OCI-LY7 (cell line): ENCODE measurements at regions not wholly inside any gene's neighbourhood (a gene's known extent, or its start where the extent isn't known, plus 50 kb on each side); places are given as distances from the start of the nearest gene placed in this dataset.
"Not testable (repeated sequence)": the region's sequence is repeated elsewhere in the genome, so short reads cannot be mapped to it uniquely, and the experiment has no call there.

Source experiments
- BruUV-seq: library from RNA; stranded (reverse); fragments of 400-500 nt; replicated peaks from 2 replicates; lab custom pipeline; 2021; lab: Mats Ljungman, UMichigan
- CTCF ChIA-PET: fragments of 300-600 bp; sonication (Branson Sonifier 250); formaldehyde crosslinking; loops from one replicate; lab custom pipeline; 2022; ENCODE audit warnings: antibody characterized with exemption; ENCODE audit not compliant: unreplicated experiment; lab: Charles Lee
- POLR2A ChIA-PET: fragments of 300-600 bp; sonication (Branson Sonifier 250); formaldehyde crosslinking; loops from one replicate; lab custom pipeline; 2022; ENCODE audit warnings: antibody characterized with exemption; lab: Charles Lee
- DNase-seq: peaks from one replicate; pipeline ENCODE4 v3.0.0-alpha.2; 2015; ENCODE audit warnings: low spot score
- H2AFZ ChIP-seq: fragments of 200-600 bp; sonication (generic), shearing (Covaris generic); 2 replicates; pipeline ENCODE4 v1.6.1; 2014; ENCODE audit warnings: mild to moderate bottlenecking, antibody characterized with exemption, low read length, moderate library complexity
- H3K27ac ChIP-seq: fragments of 200-600 bp; sonication (generic); 2 replicates; pipeline ENCODE4 v1.5.1; 2014; ENCODE audit warnings: mixed run types, low read depth, mild to moderate bottlenecking, moderate library complexity, low read length, inconsistent platforms; ENCODE audit not compliant: poor library complexity, severe bottlenecking
- H3K36me3 ChIP-seq: fragments of 200-600 bp; sonication (generic); 2 replicates; pipeline ENCODE4 v1.6.1; 2014; ENCODE audit warnings: mild to moderate bottlenecking, antibody characterized with exemption, low read length, moderate library complexity, mixed read lengths; ENCODE audit not compliant: insufficient read depth
- H3K4me1 ChIP-seq: fragments of 200-600 bp; sonication (generic); 2 replicates; pipeline ENCODE4 v1.5.1; 2014; ENCODE audit warnings: mild to moderate bottlenecking, low read length; ENCODE audit not compliant: insufficient read depth, poor library complexity, severe bottlenecking
- H3K4me2 ChIP-seq: fragments of 200-600 bp; sonication (generic); 2 replicates; pipeline ENCODE4 v1.6.1; 2014; ENCODE audit warnings: mild to moderate bottlenecking, low read length
- H3K4me3 ChIP-seq: fragments of 200-600 bp; sonication (generic); 2 replicates; pipeline ENCODE4 v1.5.1; 2014; ENCODE audit warnings: mild to moderate bottlenecking, low read depth, low read length; ENCODE audit not compliant: poor library complexity, severe bottlenecking
- H3K79me2 ChIP-seq: fragments of 200-600 bp; sonication (generic); 2 replicates; pipeline ENCODE4 v1.6.1; 2016; ENCODE audit warnings: low read depth, mild to moderate bottlenecking, low read length, moderate library complexity, mixed read lengths; ENCODE audit not compliant: insufficient read depth
- H3K9me2 ChIP-seq: fragments of 200-600 bp; sonication (generic); 2 replicates; pipeline ENCODE4 v1.6.1; 2016; ENCODE audit warnings: mild to moderate bottlenecking, low read length, mixed read lengths; ENCODE audit not compliant: insufficient read depth
- H3K9me3 ChIP-seq: fragments of 200-600 bp; sonication (generic); 2 replicates; pipeline ENCODE4 v1.6.1; 2014; ENCODE audit warnings: mild to moderate bottlenecking, mixed run types, low read length, mixed read lengths
- H4K20me1 ChIP-seq: fragments of 200-600 bp; sonication (generic); 2 replicates; pipeline ENCODE4 v1.6.1; 2014; ENCODE audit warnings: mild to moderate bottlenecking, antibody characterized with exemption, low read length, moderate library complexity, mixed read lengths; ENCODE audit not compliant: insufficient read depth
- CTCF ChIP-seq: fragments of 200-600 bp; sonication (generic); conservative IDR thresholded peaks from 2 replicates; pipeline ENCODE4 v1.5.1; 2014; ENCODE audit warnings: mild to moderate bottlenecking, antibody characterized with exemption, low read length, moderate library complexity, mixed read lengths
- EZH2phosphoT487 ChIP-seq: fragments of 200-600 bp; sonication (generic); IDR thresholded peaks from 2 replicates; pipeline ENCODE4 v1.6.1; 2018; ENCODE audit warnings: low read depth, borderline replicate concordance, mild to moderate bottlenecking, mixed run types, antibody characterized with exemption, low read length, moderate library complexity, mixed read lengths
- intact Hi-C: fragments of 100-400 bp; cut with micrococcal nuclease; formaldehyde crosslinking; loops from one replicate; pipeline ENCODE4 v1.10.0; 2022; ENCODE audit not compliant: unreplicated experiment

DNA sequence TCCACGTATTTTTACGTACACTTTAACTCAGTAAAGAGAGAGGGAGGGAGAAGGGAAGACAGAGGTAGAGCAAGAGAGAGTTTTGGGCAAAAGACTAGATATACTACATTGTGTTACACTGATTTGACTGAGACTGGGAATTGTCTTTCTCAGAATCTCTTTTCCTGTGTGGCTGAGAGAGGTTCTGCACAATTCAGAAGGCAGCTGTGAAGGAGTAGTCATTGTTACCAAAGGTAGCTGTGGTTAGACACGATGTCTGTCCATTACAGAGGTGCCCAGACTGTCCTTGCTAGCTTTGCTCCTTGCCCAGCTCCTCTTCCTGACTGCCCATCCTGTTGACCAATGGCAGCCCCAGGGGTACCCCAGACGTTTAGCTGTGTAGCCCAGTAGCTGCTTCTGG, 577.5 kb upstream of the CBLB start:
- ChIA-PET CTCF (no interaction called here), POLR2A (interaction anchor here (1.0 kb wide), 1 partner anchor 38 kb away, joined by 3 read pairs; no protein-coding TSS in a partner anchor)
- BruUV-seq: no TSS peak
- Histone ChIP-seq H3K27ac (no peak overlapping the region), H3K9me3 (no peaks in the 10 kb centered on the region), H3K4me1 (no peaks in the 10 kb centered on the region), H3K9me2 (no peaks in the 10 kb centered on the region), H3K36me3 (no peaks in the 10 kb centered on the region), H4K20me1 (no peaks in the 10 kb centered on the region), H3K79me2 (no peaks in the 10 kb centered on the region), H2AFZ (no peak overlapping the region), H3K4me2 (no peak overlapping the region), H3K4me3 (no peak overlapping the region)
- DNase-seq: no peak
- intact Hi-C loops: no loop called here
- TF ChIP-seq EZH2phosphoT487: no peak
- no peak for TF ChIP-seq CTCF

GRCh38 chr3:106447723-106448301, 579.0 kb upstream of the CBLB start:
- BruUV-seq: no TSS peak
- Histone ChIP-seq H3K4me3 (no peak overlapping the region), H3K79me2 (no peaks in the 10 kb centered on the region), H3K9me3 (no peaks in the 10 kb centered on the region), H3K4me1 (no peaks in the 10 kb centered on the region), H3K36me3 (no peaks in the 10 kb centered on the region), H4K20me1 (no peaks in the 10 kb centered on the region), H3K9me2 (no peaks in the 10 kb centered on the region), H3K4me2 (no peak overlapping the region), H2AFZ (no peak overlapping the region), H3K27ac (no peak overlapping the region)
- TF ChIP-seq CTCF (no peak), EZH2phosphoT487 (no peak)
- intact Hi-C loops: no loop called here
- CTCF ChIA-PET: no interaction called here
- DNase-seq: no peak
- POLR2A ChIA-PET: interaction anchor here (0.6 kb wide), 1 partner anchor 11 kb away, joined by 3 read pairs; no protein-coding TSS in a partner anchor

GRCh38 chr3:106448372-106448966, 579.7 kb upstream of the CBLB start:
- H3K9me3 ChIP-seq, intact Hi-C loops, H4K20me1 ChIP-seq, BruUV-seq, H3K9me2 ChIP-seq, H3K27ac ChIP-seq, CTCF ChIA-PET, H3K79me2 ChIP-seq, H3K4me3 ChIP-seq, H2AFZ ChIP-seq, DNase-seq, H3K36me3 ChIP-seq, H3K4me1 ChIP-seq, H3K4me2 ChIP-seq: not testable (repeated sequence)
- POLR2A ChIA-PET: interaction anchor here (0.6 kb wide), 1 partner anchor 12 kb away, joined by 3 read pairs; no protein-coding TSS in a partner anchor
